ENCODE measurements at regions not wholly inside any gene's neighbourhood (a gene's known extent, or its start where the extent isn't known, plus 50 kb on each side); places are given as distances from the start of the nearest gene placed in this dataset.
"Not testable (repeated sequence)": the region's sequence is repeated elsewhere in the genome, so short reads cannot be mapped to it uniquely, and the experiment has no call there.

DNA sequence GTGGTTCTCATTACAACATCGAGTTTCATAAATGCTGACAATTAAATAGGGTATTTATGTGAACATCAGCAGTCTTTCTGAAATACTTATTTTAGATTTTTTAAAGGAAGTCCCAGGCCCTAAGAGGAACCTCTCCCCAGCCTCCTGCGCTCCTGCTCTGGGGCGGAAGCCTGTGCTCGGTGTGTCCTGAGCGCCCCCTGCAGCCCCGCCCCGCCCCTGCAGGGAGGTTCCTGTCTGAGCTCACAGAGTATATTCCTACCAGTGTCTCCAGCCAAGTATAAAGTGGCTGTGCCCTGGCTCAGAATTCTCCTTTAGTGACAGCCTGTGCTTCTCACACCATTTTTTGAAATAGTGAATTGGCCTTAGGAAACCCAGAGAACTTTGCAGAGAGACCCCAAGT is 567.9 kb downstream of the GOLGA6L6 start:
- H3K27ac ChIP-seq, result no peak overlapping the region
- no peaks in the 10 kb centered on the region for H3K27me3 ChIP-seq
- DNase-seq (ENCODE audit: low spot score in 2 of 2), result no peak
- no peak for TF ChIP-seq EP300 (IDR thresholded peaks at IDR 0.05)
- no peak for TF ChIP-seq POLR2A (IDR thresholded peaks at IDR 0.05)
- TF ChIP-seq, protein P1, sequence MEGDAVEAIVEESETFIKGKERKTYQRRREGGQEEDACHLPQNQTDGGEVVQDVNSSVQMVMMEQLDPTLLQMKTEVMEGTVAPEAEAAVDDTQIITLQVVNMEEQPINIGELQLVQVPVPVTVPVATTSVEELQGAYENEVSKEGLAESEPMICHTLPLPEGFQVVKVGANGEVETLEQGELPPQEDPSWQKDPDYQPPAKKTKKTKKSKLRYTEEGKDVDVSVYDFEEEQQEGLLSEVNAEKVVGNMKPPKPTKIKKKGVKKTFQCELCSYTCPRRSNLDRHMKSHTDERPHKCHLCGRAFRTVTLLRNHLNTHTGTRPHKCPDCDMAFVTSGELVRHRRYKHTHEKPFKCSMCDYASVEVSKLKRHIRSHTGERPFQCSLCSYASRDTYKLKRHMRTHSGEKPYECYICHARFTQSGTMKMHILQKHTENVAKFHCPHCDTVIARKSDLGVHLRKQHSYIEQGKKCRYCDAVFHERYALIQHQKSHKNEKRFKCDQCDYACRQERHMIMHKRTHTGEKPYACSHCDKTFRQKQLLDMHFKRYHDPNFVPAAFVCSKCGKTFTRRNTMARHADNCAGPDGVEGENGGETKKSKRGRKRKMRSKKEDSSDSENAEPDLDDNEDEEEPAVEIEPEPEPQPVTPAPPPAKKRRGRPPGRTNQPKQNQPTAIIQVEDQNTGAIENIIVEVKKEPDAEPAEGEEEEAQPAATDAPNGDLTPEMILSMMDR (IDR thresholded peaks at IDR 0.05), result no peak
- no peak overlapping the region for H3K4me3 ChIP-seq
- H3K9me3 ChIP-seq, result peaks cover 0 to 2% (median 0%) of the 10 kb centered on the region in 4 donors
- H3K36me3 ChIP-seq, result no peaks in the 10 kb centered on the region
- WGBS, 2 donors, result 18 to 31% methylated on average over 7 of the region's 7 CpGs
- H3K4me1 ChIP-seq, result no peaks in the 10 kb centered on the region

DNA sequence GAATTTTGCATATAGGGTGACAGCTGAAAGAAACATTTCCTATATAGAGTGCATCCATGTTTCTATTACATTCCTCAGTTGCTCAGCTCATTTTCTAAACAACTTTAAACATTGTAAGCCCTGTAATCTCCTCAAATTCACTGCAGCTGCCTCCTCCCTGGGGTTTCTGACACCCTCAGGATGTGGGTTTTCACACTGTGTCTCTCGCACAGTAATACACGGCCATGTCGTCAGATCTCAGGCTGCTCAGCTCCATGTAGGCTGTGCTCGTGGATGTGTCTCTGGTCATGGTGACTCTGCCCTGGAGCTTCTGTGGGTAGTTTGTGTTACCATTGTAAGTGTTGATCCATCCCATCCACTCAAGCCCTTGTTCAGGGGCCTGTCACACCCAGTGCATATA is 569.0 kb downstream of the GOLGA6L6 start:
- H3K36me3 ChIP-seq; H3K4me1 ChIP-seq; H3K4me3 ChIP-seq; H3K27ac ChIP-seq; H3K27me3 ChIP-seq; H3K9me3 ChIP-seq; DNase-seq (ENCODE audit: low spot score in 2 of 2): not testable (repeated sequence)
- 69 to 90% methylated on average over 4 of the region's 4 CpGs for WGBS, 2 donors

- not testable (repeated sequence) for H3K36me3 ChIP-seq, H3K27me3 ChIP-seq
These were observed 576.0 kb downstream of the GOLGA6L6 start for GRCh38 chr15:19965574-19965973.

GRCh38 chr15:19964480-19964879 is 577.1 kb downstream of the GOLGA6L6 start:
- not testable (repeated sequence) for H3K4me1 ChIP-seq; H3K9me3 ChIP-seq; H3K4me3 ChIP-seq; H3K27ac ChIP-seq; H3K27me3 ChIP-seq; H3K36me3 ChIP-seq; DNase-seq (ENCODE audit: low spot score in 2 of 2)
- WGBS, 2 donors, result 50 to 74% methylated on average over 1 of the region's 1 CpG

More at GRCh38 chr15:19965574-19965973, 576.0 kb downstream of the GOLGA6L6 start:
- H3K9me3 ChIP-seq; H3K4me3 ChIP-seq; H3K4me1 ChIP-seq; DNase-seq (ENCODE audit: low spot score in 2 of 2); H3K27ac ChIP-seq: not testable (repeated sequence)

DNA sequence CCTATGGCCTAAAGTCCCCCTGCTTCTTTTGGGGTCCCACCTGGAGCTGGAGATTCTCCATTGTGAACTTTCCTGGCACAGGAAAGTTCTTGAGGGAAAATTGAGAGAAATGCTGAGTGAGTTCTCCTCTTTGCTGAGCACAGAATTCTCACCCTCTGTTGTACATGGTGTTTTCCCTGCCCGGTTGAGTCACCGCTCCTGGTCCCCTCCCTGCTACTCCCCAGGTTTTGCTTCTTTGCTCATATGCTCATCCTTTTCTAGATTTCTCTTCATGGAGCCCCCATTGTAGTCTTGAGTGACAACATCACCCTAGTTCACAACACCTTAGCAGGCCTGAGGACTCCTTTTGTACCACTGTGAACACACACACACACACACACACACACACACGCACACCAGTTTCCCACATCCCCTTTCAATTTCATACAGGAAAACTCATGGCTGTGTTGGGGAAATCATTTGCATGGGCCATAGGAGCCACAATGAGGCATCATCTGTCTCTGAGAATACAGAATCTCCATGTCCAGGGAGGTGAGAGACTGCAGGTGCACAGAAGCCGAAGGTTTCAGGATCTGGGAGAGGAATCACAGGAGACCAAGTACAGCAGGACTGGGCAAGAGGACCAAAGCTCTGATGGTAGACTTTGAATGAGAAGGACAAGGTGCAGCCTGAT is 585.3 kb downstream of the GOLGA6L6 start:
- no peaks in the 10 kb centered on the region for H3K4me1 ChIP-seq
- no peak for DNase-seq (ENCODE audit: low spot score in 2 of 2)
- WGBS, 2 donors, result 75 to 83% methylated on average over 4 of the region's 4 CpGs
- no peak overlapping the region for H3K27ac ChIP-seq
- TF ChIP-seq, protein P1 (IDR thresholded peaks at IDR 0.05), result no peak
- no peak for TF ChIP-seq EP300 (IDR thresholded peaks at IDR 0.05)
- no peak for TF ChIP-seq POLR2A (IDR thresholded peaks at IDR 0.05)
- H3K27me3 ChIP-seq, result no peaks in the 10 kb centered on the region
- H3K9me3 ChIP-seq, result no peaks in the 10 kb centered on the region
- no peak overlapping the region for H3K4me3 ChIP-seq
- H3K36me3 ChIP-seq, result no peaks in the 10 kb centered on the region

DNA sequence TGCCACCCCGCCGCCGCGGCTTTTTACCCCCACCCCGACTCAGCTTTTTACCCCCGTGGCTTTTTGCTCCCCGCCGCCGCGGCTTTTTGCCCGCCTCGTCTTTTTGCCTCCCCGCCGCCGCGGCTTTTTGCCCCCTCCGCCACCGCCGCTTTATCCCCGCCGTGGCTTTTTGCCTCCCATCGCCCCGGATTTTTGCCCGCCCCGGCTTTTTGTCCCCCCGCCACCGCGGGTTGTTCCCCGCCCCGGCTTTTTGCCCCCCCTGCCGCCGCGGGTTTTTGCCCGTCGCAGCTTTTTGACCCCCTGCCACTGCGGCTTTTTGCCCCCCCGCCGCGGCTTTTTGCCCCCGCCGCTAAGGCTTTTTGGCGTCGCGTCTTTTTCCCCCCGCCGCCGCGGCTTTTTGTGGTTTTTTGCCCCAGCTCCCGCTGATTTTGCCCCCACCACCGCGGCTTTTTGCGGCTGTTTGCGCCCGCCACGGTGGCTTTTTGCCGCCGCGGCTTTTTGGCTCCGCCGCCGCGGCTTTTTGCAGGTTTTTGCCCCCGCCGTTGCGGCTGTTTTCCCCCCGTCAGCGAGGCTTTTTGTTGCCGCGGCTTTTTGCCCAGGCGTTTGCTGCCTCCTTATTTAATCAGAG is 597.2 kb downstream of the GOLGA6L6 start:
- 49 to 53% methylated on average over 67 to 70 of the region's 70 CpGs for WGBS, 2 donors
- Histone ChIP-seq H3K36me3 (no peaks in the 10 kb centered on the region), H3K9me3 (peaks cover 0 to 13% (median 0%) of the 10 kb centered on the region in 4 donors), H3K27ac (no peak overlapping the region), H3K4me1 (no peaks in the 10 kb centered on the region), H3K27me3 (peaks cover 0 to 4% of the 10 kb centered on the region in 2 donors), H3K4me3 (no peak overlapping the region)
- DNase-seq (ENCODE audit: low spot score in 2 of 2), result no peak
- TF ChIP-seq POLR2A (IDR thresholded peaks at IDR 0.05) (no peak), EP300 (IDR thresholded peaks at IDR 0.05) (no peak)
- TF ChIP-seq, protein P1 (IDR thresholded peaks at IDR 0.05), result no peak
